ENCODE measurements at regions not wholly inside any gene's neighbourhood (a gene's known extent, or its start where the extent isn't known, plus 50 kb on each side); places are given as distances from the start of the nearest gene placed in this dataset.

DNA sequence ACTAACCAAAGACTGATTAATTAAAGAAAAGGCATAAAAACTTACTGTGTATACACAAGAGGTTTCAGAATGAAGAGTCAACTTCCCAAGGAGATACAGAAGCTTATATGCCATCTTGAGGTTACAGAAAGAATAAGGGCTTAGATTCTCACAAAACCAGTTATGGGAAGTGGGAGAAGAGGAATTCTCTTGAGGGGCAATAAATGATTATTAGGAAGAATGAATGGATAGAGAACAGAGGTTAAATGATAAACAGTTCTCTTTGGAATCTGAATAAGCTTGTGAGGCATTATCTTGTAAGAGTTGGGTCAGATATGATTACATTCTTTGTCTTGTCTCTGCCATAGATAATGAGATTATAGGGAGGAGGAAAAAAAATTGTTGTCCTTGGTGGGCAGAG, 126.7 kb upstream of the SPATA16 start:
- POLR2A ChIA-PET: no interaction called here
- TF ChIP-seq CTCF (IDR thresholded peaks at IDR 0.05; ENCODE audit: control extremely low read depth, extremely low read depth, low read depth, missing control alignments): no peak
- CTCF ChIA-PET: no interaction called here
- DNase-seq (ENCODE audit: extremely low spot score): no peak

GRCh38 chr3:173266441-173266840, 125.4 kb upstream of the SPATA16 start:
- no peak for DNase-seq (ENCODE audit: extremely low spot score)
- CTCF ChIA-PET: no interaction called here
- POLR2A ChIA-PET: no interaction called here
- no peak for TF ChIP-seq CTCF (IDR thresholded peaks at IDR 0.05; ENCODE audit: control extremely low read depth, extremely low read depth, low read depth, missing control alignments)

DNA sequence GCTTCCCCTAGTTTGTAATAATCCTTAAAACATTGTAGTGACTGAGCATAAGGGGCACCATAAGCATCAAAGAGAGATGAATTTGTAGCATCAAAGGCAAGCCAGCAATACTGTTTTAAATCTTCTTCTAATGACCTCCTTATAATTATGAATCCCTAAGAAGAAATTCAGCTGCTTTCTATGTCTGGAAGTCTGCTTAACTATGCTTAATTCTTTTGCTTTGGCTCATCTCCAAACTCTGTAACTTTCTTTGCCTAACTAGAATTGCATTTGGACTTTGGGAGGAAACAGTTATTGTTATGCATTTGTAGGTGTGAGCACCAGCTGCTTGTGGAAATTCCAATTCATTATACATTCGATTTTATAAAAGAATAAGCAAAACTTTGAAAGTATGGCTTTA, 117.7 kb upstream of the SPATA16 start:
- DNase-seq (ENCODE audit: extremely low spot score): no peak
- ChIA-PET POLR2A (no interaction called here), CTCF (interaction anchor here (1.5 kb wide), 1 partner anchor 15 kb away, joined by 3 read pairs; no protein-coding TSS in a partner anchor)
- TF ChIP-seq CTCF (IDR thresholded peaks at IDR 0.05; ENCODE audit: control extremely low read depth, extremely low read depth, low read depth, missing control alignments): no peak

GRCh38 chr3:173257797-173258196, 116.8 kb upstream of the SPATA16 start:
- ChIA-PET CTCF (interaction anchor here (1.5 kb wide), 1 partner anchor 14 kb away, joined by 3 read pairs; no protein-coding TSS in a partner anchor), POLR2A (no interaction called here)
- TF ChIP-seq CTCF (IDR thresholded peaks at IDR 0.05; ENCODE audit: control extremely low read depth, extremely low read depth, low read depth, missing control alignments): no peak
- no peak for DNase-seq (ENCODE audit: extremely low spot score)

DNA sequence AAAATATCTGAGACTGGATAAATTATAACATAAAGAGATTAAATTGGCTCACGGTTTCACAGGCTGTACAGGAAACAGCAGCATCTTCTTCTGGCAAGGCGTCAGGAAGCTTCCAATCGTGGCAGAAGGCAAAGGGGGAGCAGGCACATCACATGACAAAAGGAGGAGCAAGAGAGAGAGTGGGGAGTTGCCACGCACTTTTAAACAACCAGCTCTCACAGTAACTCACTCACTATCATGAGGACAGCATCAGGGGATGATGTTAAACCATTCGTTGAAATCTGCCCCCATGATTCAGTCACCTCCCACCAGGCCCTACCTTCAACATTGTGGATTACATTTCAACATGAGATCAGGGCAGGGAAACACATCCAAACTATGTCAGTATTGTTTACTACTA, 114.5 kb upstream of the SPATA16 start:
- POLR2A ChIA-PET: no interaction called here
- no peak for DNase-seq (ENCODE audit: extremely low spot score)
- CTCF ChIA-PET: interaction anchor here (1.0 to 1.6 kb wide), 2 partner anchors 8 to 9 kb away, joined by 5 read pairs; no protein-coding TSS in a partner anchor
- no peak for TF ChIP-seq CTCF (IDR thresholded peaks at IDR 0.05; ENCODE audit: control extremely low read depth, extremely low read depth, low read depth, missing control alignments)

DNA sequence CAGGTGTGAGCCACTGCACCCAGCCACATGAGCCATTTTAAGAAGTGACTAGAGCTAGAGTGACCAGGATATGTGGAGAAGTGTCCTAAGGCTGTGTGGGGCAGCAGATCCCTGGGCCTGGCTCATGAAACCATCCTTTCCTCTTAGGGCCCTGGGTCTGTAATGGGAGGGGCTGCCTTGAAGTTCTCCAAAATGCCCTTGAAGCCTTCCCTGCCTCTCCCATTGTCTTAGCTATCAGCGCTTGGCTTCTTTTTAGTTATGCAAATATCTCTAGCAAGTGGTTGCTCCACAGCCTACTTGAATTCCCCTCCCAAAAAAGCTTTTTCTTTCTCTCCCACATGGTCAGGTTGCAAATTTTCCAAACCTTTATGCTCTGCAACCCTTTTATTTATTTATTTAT, 112.4 kb upstream of the SPATA16 start:
- DNase-seq (ENCODE audit: extremely low spot score): no peak
- POLR2A ChIA-PET: no interaction called here
- CTCF ChIA-PET: no interaction called here
- TF ChIP-seq CTCF (IDR thresholded peaks at IDR 0.05; ENCODE audit: control extremely low read depth, extremely low read depth, low read depth, missing control alignments): no peak

DNA sequence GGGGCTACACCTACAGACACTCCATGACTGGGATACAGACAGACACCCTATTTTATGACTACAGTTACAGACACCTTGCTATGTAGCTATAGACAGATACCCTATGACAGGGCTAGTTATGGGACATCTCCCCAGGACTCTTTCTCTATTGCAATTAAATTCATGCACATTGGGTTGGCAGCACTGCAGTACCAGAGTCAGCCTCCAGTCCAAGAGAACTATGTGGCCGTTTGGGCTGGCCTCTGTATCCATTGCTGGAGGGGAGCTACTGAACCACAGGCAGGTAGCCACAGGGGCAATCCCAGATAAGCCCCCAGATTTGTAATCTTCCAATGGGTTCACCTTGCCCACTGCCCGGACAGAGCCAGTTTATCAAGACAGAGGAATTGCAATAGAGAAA, 108.4 kb upstream of the SPATA16 start:
- ChIA-PET CTCF (no interaction called here), POLR2A (no interaction called here)
- TF ChIP-seq CTCF (IDR thresholded peaks at IDR 0.05; ENCODE audit: control extremely low read depth, extremely low read depth, low read depth, missing control alignments): no peak
- no peak for DNase-seq (ENCODE audit: extremely low spot score)
